Testis (tissue), 2 donors: ENCODE measurements at regions not wholly inside any gene's neighbourhood (a gene's known extent, or its start where the extent isn't known, plus 50 kb on each side); places are given as distances from the start of the nearest gene placed in this dataset.

Experiments used
- CTCF ChIP-seq, 3 experiments: fragments of 450-650 bp in 2 of 3; fragments of 200-600 bp in 1 of 3; sonication (generic) in 1 of 3; IDR thresholded peaks; one replicate each; pipeline ENCODE4 v1.5.1; 2016 to 2019; ENCODE audit warnings: antibody characterized with exemption in 3 of 3, mild to moderate bottlenecking in 2 of 3, moderate library complexity in 1 of 3
- POLR2A ChIP-seq: fragments of 450-650 bp; IDR thresholded peaks from one replicate; pipeline ENCODE4 v1.6.1; 2017; ENCODE audit warnings: antibody characterized with exemption, mild to moderate bottlenecking, moderate library complexity

- no peak for TF ChIP-seq CTCF (IDR thresholded peaks at IDR 0.05)
- TF ChIP-seq POLR2A = no peak
These were observed 201.0 kb upstream of the STK17B start for GRCh38 chr2:196372276-196372809.
